Daoy (cell line): ENCODE measurements at regions not wholly inside any gene's neighbourhood (a gene's known extent, or its start where the extent isn't known, plus 50 kb on each side); places are given as distances from the start of the nearest gene placed in this dataset.
"Not testable (repeated sequence)": the region's sequence is repeated elsewhere in the genome, so short reads cannot be mapped to it uniquely, and the experiment has no call there.

ENCODE experiments used
- DNase-seq: peaks from one replicate; pipeline ENCODE4 v3.0.0-alpha.2; 2015; ENCODE audit warnings: low read depth

DNA sequence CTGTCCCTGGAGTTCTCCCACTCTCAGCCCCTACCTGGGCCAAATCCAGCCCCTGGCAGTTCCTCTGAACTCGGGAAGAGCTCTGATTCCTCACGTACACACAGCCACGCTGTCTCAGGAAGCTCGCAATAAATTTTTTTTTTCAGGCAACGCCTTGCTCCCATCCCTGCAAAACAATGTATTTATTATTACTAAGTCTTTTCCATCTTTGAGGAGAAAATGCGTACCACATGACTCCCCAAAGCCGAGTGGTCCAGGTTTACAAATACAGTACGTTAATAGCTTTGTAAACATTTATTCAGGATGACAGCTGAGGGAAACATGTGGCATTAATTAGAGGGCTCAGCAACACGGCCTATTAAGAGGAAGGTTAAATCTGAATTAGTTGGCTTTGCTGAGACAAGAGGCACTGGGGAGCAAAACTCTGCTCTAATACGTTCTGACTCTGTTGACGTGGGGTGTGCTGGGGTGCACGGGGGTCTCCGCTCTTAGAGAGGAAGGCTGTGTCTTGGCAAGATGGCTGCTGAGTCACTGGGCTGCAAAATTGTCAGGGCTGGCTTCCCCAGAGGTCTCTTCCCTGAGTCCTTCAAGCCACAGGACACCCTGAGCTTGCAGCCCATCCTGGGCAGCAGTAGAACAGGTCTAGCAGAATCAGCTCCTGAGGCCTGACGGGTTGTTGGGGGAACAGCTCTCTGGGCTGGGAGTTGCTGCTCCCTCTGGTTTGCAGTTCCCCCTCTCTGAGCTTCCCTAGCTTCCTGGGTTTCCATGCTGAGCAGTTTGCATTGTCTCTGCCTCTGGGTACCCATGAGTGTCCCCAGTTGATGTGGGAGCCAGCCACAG lies 185.2 kb upstream of the TBX3 start:
- no peak for DNase-seq

- no peak for DNase-seq
Observed at GRCh38 chr12:114866331-114866730, 182.4 kb upstream of the TBX3 start.

GRCh38 chr12:114864837-114865551 lies 181.0 kb upstream of the TBX3 start:
- DNase-seq, result no peak

DNA sequence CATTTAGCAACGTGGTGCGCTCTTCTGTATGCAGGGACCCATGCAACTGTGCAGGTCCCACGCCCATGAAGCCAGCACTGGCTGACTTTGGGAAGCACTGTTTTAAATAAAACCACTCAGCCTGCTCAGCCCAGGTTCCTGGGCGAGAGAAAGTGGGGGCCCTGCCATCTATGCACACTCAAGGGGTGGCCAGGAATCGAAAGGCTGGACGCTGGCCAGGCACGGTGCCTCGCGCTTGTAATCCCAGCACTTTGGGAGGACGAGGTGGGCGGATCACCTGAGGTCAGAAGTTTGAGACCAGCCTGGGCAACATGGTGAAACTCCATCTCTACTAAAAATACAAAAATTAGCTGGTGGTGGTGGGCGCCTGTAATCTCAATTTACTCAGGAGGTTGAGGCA lies 179.9 kb upstream of the TBX3 start:
- no peak for DNase-seq

- no peak for DNase-seq
Observed at GRCh38 chr12:114860969-114861368, 177.0 kb upstream of the TBX3 start.

DNA sequence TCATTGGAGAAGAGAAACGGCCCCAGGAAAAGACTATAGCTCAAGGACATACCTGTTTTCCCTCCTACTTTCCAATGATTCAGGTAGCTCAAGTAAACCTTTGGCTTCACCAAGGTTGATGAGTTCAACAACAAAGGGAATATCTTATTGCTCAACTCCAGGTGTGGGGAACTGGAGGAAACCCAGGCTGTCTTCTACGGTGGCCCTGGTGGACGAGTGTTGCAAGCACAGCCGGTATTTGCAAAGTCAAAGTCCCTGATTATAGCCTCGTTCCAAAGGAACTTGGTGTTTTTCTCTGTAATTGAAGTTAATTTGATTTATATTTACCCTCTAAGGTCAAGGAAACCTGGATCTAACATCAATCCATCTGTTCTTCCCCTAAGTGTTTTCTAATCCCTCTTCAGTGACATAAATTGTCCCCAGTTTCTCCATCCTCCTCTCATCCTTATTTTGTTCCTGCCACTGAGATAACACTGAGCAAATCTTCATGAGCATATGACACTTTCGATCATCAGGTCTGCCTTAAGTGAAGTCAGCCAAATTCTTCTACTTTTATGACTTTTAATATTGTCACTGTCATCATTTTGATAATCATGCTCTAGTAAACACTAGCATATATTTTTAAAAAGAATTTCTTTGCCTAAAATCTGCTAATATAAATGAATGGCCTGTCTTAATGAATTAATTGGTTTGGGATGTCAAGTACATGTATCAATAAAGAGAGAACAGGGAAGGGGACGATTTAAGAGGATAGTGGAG lies 174.6 kb upstream of the TBX3 start:
- no peak for DNase-seq

- DNase-seq, result no peak
Observed at GRCh38 chr12:114855678-114856077, 171.7 kb upstream of the TBX3 start.

- no peak for DNase-seq
Observed at GRCh38 chr12:114852976-114853529, 169.1 kb upstream of the TBX3 start.

DNA sequence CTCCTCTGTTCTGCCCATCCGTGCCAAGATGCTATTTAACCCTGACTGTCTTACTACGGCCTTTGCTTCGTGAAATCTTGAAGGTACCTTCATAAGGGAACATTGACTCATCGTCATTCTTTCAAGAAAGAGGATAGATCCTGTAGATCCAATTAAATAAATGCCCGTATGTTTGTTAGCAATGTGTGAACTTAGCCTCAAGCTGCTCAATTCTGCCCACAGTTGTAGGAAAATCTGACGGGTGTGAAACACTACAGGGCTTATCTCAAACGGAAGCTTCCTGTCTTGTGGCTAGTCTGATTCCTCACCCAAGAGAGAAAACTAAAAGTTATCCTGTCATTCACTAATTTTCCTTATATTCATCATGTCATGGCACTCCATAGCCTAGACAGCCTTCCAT lies 168.0 kb upstream of the TBX3 start:
- DNase-seq, result no peak

DNA sequence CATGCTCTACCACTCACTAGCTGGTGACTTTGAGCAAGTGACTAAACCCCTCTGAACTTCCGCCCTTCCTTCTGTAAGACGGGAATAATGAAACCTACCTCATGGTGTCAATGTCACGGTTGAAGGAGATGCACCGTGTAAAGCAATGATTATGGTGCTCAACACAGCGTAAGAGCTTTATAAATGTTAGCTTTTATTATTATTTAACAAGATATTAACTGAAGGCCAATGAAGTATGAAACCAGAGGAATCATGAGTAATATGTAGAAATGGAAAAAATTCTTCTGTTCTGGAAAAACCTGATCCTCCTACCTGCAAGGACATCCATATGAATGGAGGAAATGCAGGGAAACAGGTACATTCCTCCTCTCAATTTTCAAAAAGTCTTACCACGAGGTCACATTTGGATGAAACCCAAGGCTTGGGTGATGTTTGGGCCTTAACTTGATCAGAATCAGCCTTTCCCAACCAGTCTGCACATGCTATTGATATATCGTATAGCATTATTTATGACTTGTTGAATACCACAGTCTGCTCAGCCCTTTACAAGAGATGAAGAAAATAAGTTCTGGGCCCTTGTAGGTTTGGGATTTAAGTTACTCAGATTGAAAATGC lies 166.8 kb upstream of the TBX3 start:
- DNase-seq, result no peak

DNA sequence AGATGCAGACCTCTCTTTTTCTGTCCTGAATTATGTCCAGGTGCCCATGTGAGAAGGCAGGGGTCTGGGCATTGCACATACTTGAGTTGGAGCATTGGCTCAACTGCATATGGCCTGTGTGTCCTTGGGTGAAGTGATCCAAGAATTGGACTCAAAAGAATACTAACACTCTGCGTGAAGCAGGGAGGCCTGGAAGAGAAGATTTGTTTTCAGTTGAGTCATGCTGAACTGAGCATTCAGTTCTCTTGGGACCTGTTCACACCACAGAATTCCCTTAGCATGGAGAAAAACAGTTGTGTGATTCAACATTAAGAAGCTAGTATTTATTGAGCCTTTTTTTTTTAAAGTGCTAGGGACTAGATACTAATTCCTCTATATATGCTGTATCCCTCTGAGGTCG lies 164.7 kb upstream of the TBX3 start:
- peak; percentile 42 for DNase-seq

DNA sequence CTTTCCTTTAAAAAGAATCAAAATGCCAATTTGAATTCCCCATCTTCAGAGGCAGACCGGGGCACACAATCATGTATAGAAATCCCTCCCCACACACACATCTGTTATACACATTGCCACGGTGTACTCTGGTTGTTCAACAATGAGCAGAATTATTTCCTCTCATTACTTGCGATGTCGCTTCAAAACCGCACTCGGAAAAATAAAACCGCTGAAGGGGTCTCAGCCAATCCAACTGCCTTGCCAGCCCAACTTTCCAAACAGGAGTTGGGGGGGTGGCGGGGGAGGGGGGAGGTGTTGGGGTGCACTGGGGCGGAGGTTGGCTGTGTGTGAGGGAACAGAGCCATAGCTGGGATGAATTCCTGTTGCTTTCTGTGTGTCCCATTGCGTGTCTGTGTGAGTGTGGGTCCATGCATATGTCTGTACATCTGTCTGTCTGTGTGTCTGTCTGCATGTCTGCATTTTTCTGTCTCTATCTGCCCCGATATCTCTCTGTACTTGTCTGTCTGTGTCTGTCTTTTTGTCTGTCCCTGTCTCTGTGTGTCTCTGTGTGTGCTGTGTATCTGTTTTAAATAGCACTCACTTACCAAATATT lies 163.6 kb upstream of the TBX3 start:
- no peak for DNase-seq

DNA sequence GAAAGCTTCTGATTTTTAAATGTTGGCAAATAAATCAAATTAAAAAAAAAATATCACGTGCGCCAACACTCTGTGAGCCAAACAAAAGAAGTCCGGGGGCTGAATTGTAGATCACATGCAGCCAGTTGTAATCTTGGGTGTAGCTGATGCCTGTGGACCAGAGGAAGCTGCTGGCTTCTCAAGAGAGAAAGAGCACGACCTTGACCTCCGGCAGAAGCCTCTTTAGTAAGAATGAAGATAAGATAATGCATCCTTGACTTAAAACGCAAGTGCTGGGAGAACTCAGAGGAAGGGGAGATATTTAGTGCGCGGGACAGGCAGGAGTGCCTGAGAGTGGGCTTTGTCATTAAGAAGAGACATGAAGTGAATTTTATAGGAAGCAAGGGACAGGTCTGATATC lies 162.8 kb upstream of the TBX3 start:
- no peak for DNase-seq

- DNase-seq, result no peak
Observed at GRCh38 chr12:114841557-114842251, 157.7 kb upstream of the TBX3 start.

GRCh38 chr12:114838480-114838879 lies 154.5 kb upstream of the TBX3 start:
- no peak for DNase-seq

- DNase-seq, result no peak
Observed at GRCh38 chr12:114836609-114837008, 152.6 kb upstream of the TBX3 start.

GRCh38 chr12:114835031-114835430 lies 151.1 kb upstream of the TBX3 start:
- peak; percentile 58 for DNase-seq

GRCh38 chr12:114834621-114835020 lies 150.6 kb upstream of the TBX3 start:
- DNase-seq, result peak; percentile 62

DNA sequence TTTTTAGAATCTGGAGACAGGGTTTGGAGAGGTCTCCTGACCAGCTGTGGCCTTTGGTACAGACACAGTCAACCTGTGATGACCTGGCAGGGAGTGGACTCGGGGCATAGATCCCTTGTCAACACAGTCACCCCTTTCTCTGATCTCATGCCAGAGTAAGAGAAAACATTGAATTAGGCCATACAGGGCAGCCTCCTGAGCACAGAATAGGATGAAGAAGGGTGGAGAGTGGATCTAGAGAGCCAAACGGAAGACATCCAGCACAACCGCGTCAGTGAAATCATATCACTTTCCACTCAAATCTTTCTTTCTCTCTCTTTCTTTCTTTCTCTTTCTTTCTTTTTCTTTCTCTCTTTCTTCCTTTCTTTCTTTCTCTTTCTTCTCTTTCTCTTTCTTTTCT lies 145.9 kb upstream of the TBX3 start:
- no peak for DNase-seq

DNA sequence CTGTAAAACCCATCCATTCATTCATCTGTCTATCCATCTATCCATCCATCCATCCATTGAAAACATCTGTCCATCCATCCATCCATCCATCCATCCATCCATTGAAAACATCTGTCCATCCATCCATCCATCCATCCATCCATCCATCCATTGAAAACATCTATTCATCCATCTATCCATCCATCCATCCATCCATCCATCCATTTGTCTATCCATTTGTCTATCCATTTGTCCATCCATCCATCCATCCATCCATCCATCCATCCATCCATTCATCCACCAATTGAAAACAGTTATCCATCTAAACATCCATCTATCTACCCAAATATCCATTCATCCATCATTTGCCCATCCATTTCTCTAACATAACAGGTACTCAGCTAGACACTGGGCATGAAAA lies 145.3 kb upstream of the TBX3 start:
- DNase-seq, result not testable (repeated sequence)

GRCh38 chr12:114827461-114827860 lies 143.5 kb upstream of the TBX3 start:
- no peak for DNase-seq
